ENCODE measurements at regions not wholly inside any gene's neighbourhood (a gene's known extent, or its start where the extent isn't known, plus 50 kb on each side); places are given as distances from the start of the nearest gene placed in this dataset.
"Not testable (repeated sequence)": the region's sequence is repeated elsewhere in the genome, so short reads cannot be mapped to it uniquely, and the experiment has no call there.

- no peak for DNase-seq
Measured at GRCh38 chr22:49721211-49721763, 106.4 kb downstream of the BRD1 start.

- DNase-seq, result no peak
Measured at GRCh38 chr22:49720279-49720959, 107.3 kb downstream of the BRD1 start.

DNA sequence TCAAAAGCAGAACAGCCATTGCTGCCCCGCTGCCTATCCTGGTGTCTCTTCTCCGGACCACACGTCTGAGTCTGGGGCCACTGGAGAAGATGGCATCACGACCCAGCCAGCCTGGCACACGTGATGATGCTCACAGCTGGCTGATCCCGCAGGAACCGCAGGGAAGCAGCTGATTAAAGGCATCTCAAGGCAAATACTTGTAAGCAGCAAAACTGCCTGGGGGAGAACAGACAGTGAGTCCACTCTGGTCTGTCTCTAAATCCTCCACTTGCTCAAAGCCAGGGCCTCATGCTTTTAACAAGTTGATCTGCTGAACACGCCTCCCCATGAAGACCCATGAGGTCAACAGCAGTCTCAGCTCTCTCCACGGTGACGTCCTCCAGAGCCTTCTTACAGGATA lies 108.6 kb downstream of the BRD1 start:
- no peak for DNase-seq

DNA sequence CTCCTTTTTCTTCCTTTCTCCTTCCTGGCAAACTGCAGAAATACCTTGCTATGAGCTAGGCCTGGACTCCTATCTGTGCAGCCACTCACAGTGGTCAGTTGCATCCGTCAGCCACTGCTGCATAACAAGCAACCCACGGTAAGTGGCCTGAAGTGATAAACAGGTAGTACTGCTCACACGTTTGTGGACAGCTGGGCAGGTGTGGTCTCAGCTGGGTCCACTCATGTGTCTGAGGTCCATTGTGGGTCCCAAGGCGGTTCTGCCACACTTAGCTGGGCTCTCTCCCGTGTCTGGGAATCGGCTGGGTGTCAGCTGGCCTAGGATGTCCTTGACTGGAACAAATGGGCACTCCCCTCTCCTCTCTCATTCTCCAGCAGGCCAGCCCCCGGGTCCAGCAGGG lies 109.3 kb downstream of the BRD1 start:
- no peak for DNase-seq

- no peak for DNase-seq
Measured at GRCh38 chr22:49717322-49717919, 110.3 kb downstream of the BRD1 start.

GRCh38 chr22:49716441-49716840 lies 111.2 kb downstream of the BRD1 start:
- DNase-seq, result no peak

DNA sequence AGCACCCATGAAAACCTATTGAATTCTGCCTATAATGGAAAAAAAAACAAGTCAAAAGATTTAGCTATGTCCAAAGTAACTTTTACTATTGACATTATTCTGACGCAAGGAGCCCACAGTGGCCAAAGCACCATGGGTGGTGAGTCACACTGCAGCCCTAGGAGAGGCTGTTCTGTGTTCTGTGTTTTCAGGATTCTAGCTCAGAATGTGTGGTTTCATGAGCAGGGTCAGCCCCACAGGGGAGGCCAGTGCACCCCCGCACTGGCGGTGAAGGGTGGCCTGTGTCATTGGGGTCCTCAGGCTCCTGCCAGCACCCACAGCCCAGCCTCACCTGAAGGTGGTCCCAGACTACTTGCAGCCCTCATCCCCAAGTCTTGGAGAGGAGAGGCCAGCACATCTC lies 112.2 kb downstream of the BRD1 start:
- no peak for DNase-seq

DNA sequence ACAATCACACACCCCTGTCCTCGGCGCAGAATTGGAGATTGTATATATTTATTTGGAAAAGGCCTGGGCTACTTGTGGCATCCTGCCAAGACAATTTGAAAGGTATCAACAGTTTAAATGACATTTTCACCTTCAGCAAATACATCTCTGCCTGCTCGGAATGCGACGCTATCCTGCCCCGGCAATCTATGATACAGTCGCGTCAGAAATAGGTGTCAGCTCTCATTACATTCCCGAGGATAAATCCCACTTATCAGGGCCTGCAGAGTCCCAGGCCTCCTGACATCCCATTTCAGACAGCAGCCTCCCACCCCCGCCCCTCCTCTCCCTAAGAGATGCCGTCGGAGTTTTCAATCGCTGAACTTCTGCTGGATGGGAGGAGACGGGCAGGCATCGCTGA lies 114.7 kb downstream of the BRD1 start:
- no peak for DNase-seq

DNA sequence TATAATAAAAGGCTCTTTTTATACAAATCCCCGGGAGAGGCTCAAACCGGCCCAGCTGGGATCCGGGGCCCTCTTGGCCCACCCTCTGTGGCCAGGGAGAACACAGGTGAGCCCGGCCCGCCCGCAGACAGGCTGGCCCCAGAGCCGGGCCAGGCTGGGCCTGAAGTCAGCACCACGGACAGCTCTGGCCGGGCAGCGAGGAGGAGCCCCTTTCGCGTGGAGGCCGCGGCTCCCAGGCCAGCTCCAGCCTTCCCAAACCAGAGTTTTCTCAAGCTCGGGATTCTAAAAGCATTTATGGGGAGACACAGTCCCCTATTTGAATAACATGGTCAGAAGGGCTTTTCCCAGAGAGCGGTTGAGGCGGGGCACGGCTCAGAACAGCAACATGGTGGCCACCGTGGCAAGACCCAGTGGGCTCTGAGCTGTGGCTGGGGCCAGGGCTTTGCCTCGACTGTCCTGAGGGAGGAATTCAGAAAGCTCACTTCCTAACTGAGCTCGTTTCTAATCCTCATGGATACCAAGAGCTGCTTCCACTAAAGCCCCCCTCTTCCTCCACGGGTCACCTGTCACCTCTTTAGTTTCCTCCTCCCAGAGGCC lies 115.4 kb downstream of the BRD1 start:
- DNase-seq, result peak; percentile 53

DNA sequence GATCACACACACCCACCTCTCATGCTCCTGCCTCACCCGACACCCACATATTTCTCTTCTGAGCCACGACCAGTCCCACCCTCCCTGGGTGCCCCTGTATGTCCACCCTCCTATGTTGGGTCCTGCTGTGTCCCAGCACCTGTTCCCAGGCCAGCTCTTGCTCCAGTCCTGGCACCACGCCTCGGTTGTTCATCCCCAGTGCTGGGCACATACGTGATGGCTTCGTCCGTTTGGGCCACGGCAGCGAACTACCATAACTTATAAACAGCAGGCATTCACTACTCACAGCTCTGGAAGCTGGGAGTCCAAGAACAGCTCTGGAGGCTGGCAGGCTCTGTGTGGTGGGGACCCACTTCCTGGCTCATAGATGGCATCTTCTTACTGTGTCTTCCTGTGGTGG lies 116.9 kb downstream of the BRD1 start:
- no peak for DNase-seq

- DNase-seq, result no peak
Measured at GRCh38 chr22:49709464-49709863, 118.2 kb downstream of the BRD1 start.

- DNase-seq, result no peak
Measured at GRCh38 chr22:49705972-49706352, 121.7 kb downstream of the BRD1 start.

DNA sequence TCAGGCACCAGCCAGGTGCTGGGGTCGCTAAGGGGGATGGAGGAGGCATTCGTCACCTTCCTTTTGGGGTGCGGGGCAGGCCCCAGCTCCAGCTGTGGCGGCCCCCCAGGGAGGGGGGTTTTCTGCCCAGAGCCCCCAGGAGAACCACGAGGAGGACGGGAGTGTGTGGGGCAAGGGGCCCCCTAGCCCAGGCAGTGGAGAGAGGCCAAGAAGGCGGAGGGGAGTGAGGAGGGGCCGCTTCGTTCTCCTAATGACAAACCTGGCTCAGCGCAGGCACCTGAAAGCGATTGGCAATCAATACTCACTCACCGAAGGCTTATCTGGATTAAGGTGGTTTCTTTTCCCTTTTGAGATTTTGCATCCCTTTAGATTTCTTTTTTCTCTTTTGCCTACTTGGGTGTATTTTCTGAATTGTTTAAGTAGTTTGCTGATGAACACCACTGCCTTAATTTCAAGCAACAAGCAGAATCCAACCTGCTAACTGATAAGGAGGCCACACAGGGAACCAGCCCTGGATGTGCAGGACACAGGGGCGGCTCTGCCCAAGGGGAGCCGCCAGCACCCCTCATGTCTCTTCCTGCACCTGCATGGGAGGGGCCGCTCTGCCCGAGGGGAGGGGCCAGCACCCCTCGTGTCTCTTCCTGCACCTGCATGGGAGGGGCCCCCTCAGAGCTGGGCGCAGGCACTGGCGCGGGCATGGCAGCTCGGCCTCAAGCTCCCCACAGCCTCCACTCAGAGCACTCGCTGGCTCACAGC lies 122.3 kb downstream of the BRD1 start:
- peak; percentile 75 for DNase-seq

DNA sequence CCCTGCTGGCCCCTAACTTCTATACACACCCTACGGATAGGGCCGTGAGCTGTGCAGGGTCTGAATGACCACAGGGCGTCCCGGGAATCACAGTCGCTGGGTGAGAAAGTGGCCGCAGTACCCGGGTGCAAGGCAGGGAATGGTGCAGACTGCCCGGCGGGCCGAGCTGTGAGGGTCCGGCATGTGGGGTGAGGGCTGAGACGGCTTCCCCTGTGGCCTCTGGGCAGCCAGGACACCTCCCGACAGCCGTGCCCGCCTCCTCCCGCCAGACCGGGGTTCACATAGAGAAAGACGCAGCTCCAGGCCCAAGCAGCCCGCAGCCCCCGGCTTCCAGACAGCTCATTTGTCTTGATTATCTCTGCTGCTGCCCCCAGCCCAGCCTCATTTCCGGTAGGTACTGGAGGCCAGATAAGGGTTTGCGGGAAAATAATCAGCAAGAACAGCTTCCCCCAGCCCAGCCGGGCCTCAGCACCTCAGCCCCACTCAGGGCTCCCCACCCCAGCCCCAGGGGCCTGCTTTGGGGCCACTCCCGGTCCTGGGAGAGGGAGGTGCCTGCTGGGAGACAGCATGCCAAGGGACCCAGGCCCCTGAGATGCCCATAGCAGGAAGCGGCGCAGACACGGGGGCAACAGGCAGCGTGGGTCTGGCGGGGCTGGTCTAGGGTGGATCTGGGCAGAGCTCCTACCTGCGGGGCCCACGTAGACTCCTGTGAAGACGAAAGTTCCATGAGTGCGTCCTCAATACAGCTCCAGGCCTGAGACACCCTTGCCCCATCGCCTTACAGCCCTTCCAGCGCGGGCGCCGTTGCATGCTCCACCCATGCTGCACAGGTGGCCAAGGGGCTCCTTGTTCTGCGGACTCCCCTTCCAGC lies 123.1 kb downstream of the BRD1 start:
- peak; percentile 91 for DNase-seq

DNA sequence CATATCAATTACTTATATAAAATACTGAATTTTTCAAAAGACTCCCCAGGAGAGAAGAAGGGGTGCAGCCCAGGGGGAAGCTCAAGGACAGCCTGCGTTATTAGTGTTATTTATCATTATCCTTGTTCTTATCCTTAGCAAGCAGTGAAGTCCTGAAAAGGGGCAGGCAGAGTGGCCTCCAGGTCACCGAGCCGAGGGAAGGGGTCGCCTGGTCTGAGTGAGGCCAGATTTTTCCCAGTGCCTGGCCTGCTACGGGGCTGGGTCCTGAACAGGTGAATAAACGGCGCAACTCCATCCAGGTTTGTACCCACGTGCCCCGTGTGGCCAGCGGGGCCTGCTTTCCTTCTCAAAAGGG lies 123.7 kb downstream of the BRD1 start:
- no peak for DNase-seq

DNA sequence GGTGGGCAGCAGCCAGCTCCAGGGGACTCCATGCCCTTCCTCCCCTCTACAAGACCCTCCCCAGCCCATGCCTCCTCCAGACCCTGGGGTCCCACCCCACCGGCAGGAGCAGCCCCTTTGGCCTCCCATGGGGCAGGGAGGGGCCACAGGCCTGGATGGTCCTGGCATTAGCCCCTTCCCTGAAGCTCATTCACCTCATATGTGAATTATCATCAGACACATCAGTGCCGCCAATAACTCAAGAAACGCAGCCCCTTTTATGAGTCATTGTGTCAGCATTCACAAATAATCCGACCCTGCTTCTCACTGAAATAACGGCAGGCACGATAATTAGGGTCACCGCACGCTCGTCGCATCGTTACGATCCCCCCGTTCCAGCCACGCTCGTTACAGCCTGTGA lies 124.2 kb downstream of the BRD1 start:
- DNase-seq, result no peak

GRCh38 chr22:49702068-49702397 lies 125.6 kb downstream of the BRD1 start:
- no peak for DNase-seq

DNA sequence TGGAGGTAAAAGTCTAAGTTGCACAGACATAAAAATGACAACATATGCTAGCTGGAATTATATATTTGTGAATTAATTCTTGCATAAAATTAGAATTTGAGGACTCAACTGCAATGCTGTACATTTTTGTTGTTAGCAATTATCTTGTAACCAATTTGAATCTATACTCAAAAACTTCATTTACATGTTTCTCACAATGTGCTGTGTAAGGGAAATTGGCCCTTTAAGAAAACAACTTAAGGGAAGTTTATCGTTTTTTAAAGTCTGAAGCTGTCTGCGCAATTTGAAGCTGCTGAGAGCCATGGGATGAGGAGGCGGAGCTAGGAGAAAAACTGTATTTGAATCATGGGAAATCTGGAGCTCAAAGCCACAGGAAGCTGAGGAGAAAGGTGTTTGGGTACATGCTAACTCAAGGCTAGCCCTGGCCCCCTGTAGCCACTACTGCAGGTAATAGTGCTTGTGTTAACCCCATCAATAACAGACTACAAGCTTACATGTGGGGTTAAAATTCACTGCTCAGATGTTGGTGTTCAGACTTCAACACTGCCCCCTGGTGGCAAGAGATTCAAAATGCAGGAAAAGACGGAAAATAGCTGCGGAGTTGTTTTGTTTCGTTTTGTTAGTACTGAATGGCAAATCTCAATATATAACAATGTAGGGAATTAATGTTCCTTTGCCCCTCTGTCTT lies 126.1 kb downstream of the BRD1 start:
- peak; percentile 19 for DNase-seq

GRCh38 chr22:49699928-49700498 lies 127.7 kb downstream of the BRD1 start:
- DNase-seq, result no peak

DNA sequence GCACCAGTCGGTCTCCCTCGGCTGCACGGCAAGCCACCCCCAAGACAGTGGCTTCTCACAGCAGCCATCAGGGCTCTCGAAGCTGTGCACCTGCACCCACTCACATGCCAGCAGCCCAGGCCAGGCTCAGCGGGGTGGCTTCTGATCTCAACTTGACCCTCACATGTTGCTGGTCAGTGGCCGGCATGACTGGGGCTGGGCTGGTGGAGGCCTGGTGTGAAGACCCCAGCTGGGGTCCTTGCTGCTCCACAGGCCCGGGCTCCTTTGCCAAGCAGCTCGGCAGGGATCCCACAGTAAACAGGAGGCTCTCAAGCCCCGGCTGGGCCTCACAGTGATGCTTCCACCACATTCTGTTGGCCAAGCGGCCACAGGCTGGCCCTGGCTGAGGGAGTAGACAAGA lies 128.2 kb downstream of the BRD1 start:
- DNase-seq, result no peak

GRCh38 chr22:49698616-49699015 lies 129.1 kb downstream of the BRD1 start:
- DNase-seq, result not testable (repeated sequence)

DNA sequence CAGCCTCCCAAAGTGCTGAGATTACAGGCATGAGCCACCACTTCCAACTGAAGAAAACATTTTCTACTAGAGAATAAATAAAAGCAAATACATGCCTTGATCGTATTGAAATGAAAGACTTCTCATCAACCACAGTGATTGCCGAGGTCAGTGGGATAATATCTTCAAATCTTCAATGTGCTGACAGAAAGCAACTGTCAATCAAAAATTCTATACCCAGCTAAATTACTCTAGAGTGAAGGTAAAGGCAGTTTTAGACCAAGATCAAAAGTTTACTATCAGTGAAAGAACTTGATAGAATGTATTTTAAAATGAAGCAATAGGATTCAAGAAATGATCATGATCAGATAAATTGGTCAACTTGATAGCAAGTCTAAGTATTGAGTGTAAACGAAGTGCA lies 130.6 kb downstream of the BRD1 start:
- DNase-seq, result no peak

All from hematopoietic multipotent progenitor cell treated with erythropoietin and hydrocortisone succinate and interleukin-3 and kit ligand, for 6 days (in vitro differentiated cells).